ENCODE measurements at regions not wholly inside any gene's neighbourhood (a gene's known extent, or its start where the extent isn't known, plus 50 kb on each side); places are given as distances from the start of the nearest gene placed in this dataset.

- H3K4me2 ChIP-seq (ENCODE audit: insufficient read depth, low read length) = no peak overlapping the region
- H3K27ac ChIP-seq (ENCODE audit: low read depth, low read length) = no peak overlapping the region
- no peak for TF ChIP-seq CTCF (IDR thresholded peaks at IDR 0.05; ENCODE audit: extremely low read depth, low read depth, low read length)
- no peak overlapping the region for H2AFZ ChIP-seq (ENCODE audit: low read length)
- no peaks in the 10 kb centered on the region for H3K9me3 ChIP-seq (ENCODE audit: low read depth, low read length)
- H3K4me1 ChIP-seq (ENCODE audit: insufficient read depth, low read length) = no peaks in the 10 kb centered on the region
- H3K27me3 ChIP-seq (ENCODE audit: insufficient read depth, low read length) = no peaks in the 10 kb centered on the region
- H3K4me3 ChIP-seq (ENCODE audit: insufficient read depth, low read length) = no peak overlapping the region
- no peaks in the 10 kb centered on the region for H4K20me1 ChIP-seq (ENCODE audit: insufficient read depth, low read length)
- H3K79me2 ChIP-seq (ENCODE audit: insufficient read depth, low read length) = no peaks in the 10 kb centered on the region
- DNase-seq (ENCODE audit: insufficient read length, low spot score, missing footprints) = no peak
- no peaks in the 10 kb centered on the region for H3K36me3 ChIP-seq (ENCODE audit: insufficient read depth, low read length)
Measured at GRCh38 chr13:104593251-104593576, 1527.0 kb upstream of the SLC10A2 start.

- Histone ChIP-seq H3K27ac (ENCODE audit: low read depth, low read length) (no peak overlapping the region), H3K4me2 (ENCODE audit: insufficient read depth, low read length) (no peak overlapping the region), H3K79me2 (ENCODE audit: insufficient read depth, low read length) (no peaks in the 10 kb centered on the region), H2AFZ (ENCODE audit: low read length) (no peak overlapping the region), H3K4me3 (ENCODE audit: insufficient read depth, low read length) (no peak overlapping the region), H3K4me1 (ENCODE audit: insufficient read depth, low read length) (no peaks in the 10 kb centered on the region), H3K27me3 (ENCODE audit: insufficient read depth, low read length) (no peaks in the 10 kb centered on the region), H4K20me1 (ENCODE audit: insufficient read depth, low read length) (no peaks in the 10 kb centered on the region), H3K9me3 (ENCODE audit: low read depth, low read length) (no peaks in the 10 kb centered on the region), H3K36me3 (ENCODE audit: insufficient read depth, low read length) (no peaks in the 10 kb centered on the region)
- TF ChIP-seq CTCF (IDR thresholded peaks at IDR 0.05; ENCODE audit: extremely low read depth, low read depth, low read length) = no peak
- DNase-seq (ENCODE audit: insufficient read length, low spot score, missing footprints) = no peak
Measured at GRCh38 chr13:104592545-104593250, 1526.5 kb upstream of the SLC10A2 start.

GRCh38 chr13:104592127-104592526, 1525.9 kb upstream of the SLC10A2 start:
- no peaks in the 10 kb centered on the region for H3K9me3 ChIP-seq (ENCODE audit: low read depth, low read length)
- no peak for TF ChIP-seq CTCF (IDR thresholded peaks at IDR 0.05; ENCODE audit: extremely low read depth, low read depth, low read length)
- no peaks in the 10 kb centered on the region for H3K4me1 ChIP-seq (ENCODE audit: insufficient read depth, low read length)
- no peak overlapping the region for H3K4me2 ChIP-seq (ENCODE audit: insufficient read depth, low read length)
- H3K27me3 ChIP-seq (ENCODE audit: insufficient read depth, low read length) = no peaks in the 10 kb centered on the region
- H3K27ac ChIP-seq (ENCODE audit: low read depth, low read length) = no peak overlapping the region
- no peaks in the 10 kb centered on the region for H3K36me3 ChIP-seq (ENCODE audit: insufficient read depth, low read length)
- H3K4me3 ChIP-seq (ENCODE audit: insufficient read depth, low read length) = no peak overlapping the region
- H4K20me1 ChIP-seq (ENCODE audit: insufficient read depth, low read length) = no peaks in the 10 kb centered on the region
- H2AFZ ChIP-seq (ENCODE audit: low read length) = no peak overlapping the region
- DNase-seq (ENCODE audit: insufficient read length, low spot score, missing footprints) = no peak
- no peaks in the 10 kb centered on the region for H3K79me2 ChIP-seq (ENCODE audit: insufficient read depth, low read length)

- peak overlapping the region; percentile 26 for H2AFZ ChIP-seq (ENCODE audit: low read length)
- no peaks in the 10 kb centered on the region for H4K20me1 ChIP-seq (ENCODE audit: insufficient read depth, low read length)
- no peaks in the 10 kb centered on the region for H3K4me1 ChIP-seq (ENCODE audit: insufficient read depth, low read length)
- no peak overlapping the region for H3K27ac ChIP-seq (ENCODE audit: low read depth, low read length)
- DNase-seq (ENCODE audit: insufficient read length, low spot score, missing footprints) = no peak
- peak overlapping the region; percentile 57 for H3K4me3 ChIP-seq (ENCODE audit: insufficient read depth, low read length)
- peak overlapping the region; percentile 66 for H3K4me2 ChIP-seq (ENCODE audit: insufficient read depth, low read length)
- H3K79me2 ChIP-seq (ENCODE audit: insufficient read depth, low read length) = no peaks in the 10 kb centered on the region
- H3K36me3 ChIP-seq (ENCODE audit: insufficient read depth, low read length) = no peaks in the 10 kb centered on the region
- no peaks in the 10 kb centered on the region for H3K27me3 ChIP-seq (ENCODE audit: insufficient read depth, low read length)
- H3K9me3 ChIP-seq (ENCODE audit: low read depth, low read length) = peaks cover 3% of the 10 kb centered on the region
- no peak for TF ChIP-seq CTCF (IDR thresholded peaks at IDR 0.05; ENCODE audit: extremely low read depth, low read depth, low read length)
Measured at GRCh38 chr13:104586051-104586746, 1520.0 kb upstream of the SLC10A2 start.

All from osteoblast (primary cell).